Loucy (cell line): ENCODE measurements at regions not wholly inside any gene's neighbourhood (a gene's known extent, or its start where the extent isn't known, plus 50 kb on each side); places are given as distances from the start of the nearest gene placed in this dataset.

Experiments
- CTCF ChIP-seq: fragments of 200-600 bp; sonication (generic); conservative IDR thresholded peaks from 2 replicates; pipeline ENCODE4 v1.5.1; 2014; ENCODE audit warnings: mild to moderate bottlenecking, antibody characterized with exemption, low read length
- EZH2phosphoT487 ChIP-seq: fragments of 200-600 bp; IDR thresholded peaks from 2 replicates; pipeline ENCODE4 v1.6.1; 2018; ENCODE audit warnings: antibody characterized with exemption, mild to moderate bottlenecking, moderate library complexity, borderline replicate concordance

GRCh38 chr13:76735641-76736040, 150.6 kb downstream of the KCTD12 start:
- TF ChIP-seq CTCF (no peak), EZH2phosphoT487 (no peak)
